ENCODE measurements at regions not wholly inside any gene's neighbourhood (a gene's known extent, or its start where the extent isn't known, plus 50 kb on each side); places are given as distances from the start of the nearest gene placed in this dataset.
"Not testable (repeated sequence)": the region's sequence is repeated elsewhere in the genome, so short reads cannot be mapped to it uniquely, and the experiment has no call there.

GRCh38 chr6:126831461-126831860, 287.0 kb upstream of the RSPO3 start:
- Mint-ChIP-seq H3K36me3 (ENCODE audit: low read depth) (no peaks in the 10 kb centered on the region), H3K4me1 (no peaks in the 10 kb centered on the region), H3K27me3 (no peaks in the 10 kb centered on the region), H3K9me3 (no peaks in the 10 kb centered on the region), H3K27ac (no peak overlapping the region), H3K4me3 (no peak overlapping the region)
- no peak for ATAC-seq (replicated peaks)

GRCh38 chr6:126842769-126843168, 275.7 kb upstream of the RSPO3 start:
- Mint-ChIP-seq H3K4me1 (no peaks in the 10 kb centered on the region), H3K4me3 (no peak overlapping the region)

GRCh38 chr6:126848119-126848518, 270.4 kb upstream of the RSPO3 start:
- ATAC-seq (replicated peaks) = no peak
- Mint-ChIP-seq H3K4me1 (no peaks in the 10 kb centered on the region), H3K36me3 (ENCODE audit: low read depth) (no peaks in the 10 kb centered on the region), H3K27ac (no peak overlapping the region), H3K27me3 (no peaks in the 10 kb centered on the region), H3K9me3 (no peaks in the 10 kb centered on the region), H3K4me3 (no peak overlapping the region)

More at GRCh38 chr6:126842769-126843168, 275.7 kb upstream of the RSPO3 start:
- no peaks in the 10 kb centered on the region for H3K36me3 Mint-ChIP-seq (ENCODE audit: low read depth)
- H3K9me3 Mint-ChIP-seq = no peaks in the 10 kb centered on the region
- H3K27ac Mint-ChIP-seq = no peak overlapping the region
- ATAC-seq (replicated peaks) = no peak
- no peaks in the 10 kb centered on the region for H3K27me3 Mint-ChIP-seq

- Mint-ChIP-seq H3K9me3 (peaks cover 3% of the 10 kb centered on the region), H3K27ac (no peak overlapping the region), H3K36me3 (ENCODE audit: low read depth) (no peaks in the 10 kb centered on the region), H3K4me3 (no peak overlapping the region), H3K4me1 (no peaks in the 10 kb centered on the region), H3K27me3 (no peaks in the 10 kb centered on the region)
- ATAC-seq (replicated peaks) = no peak
These were observed 250.8 kb upstream of the RSPO3 start for GRCh38 chr6:126867641-126868040.

- peaks cover 5% of the 10 kb centered on the region for H3K27me3 Mint-ChIP-seq
These were observed 245.1 kb upstream of the RSPO3 start for GRCh38 chr6:126873351-126873750.

GRCh38 chr6:126873791-126874190, 244.7 kb upstream of the RSPO3 start:
- no peak for ATAC-seq (replicated peaks)
- Mint-ChIP-seq H3K27ac (no peak overlapping the region), H3K4me1 (no peaks in the 10 kb centered on the region), H3K27me3 (peaks cover 5% of the 10 kb centered on the region), H3K9me3 (no peaks in the 10 kb centered on the region), H3K4me3 (no peak overlapping the region), H3K36me3 (ENCODE audit: low read depth) (no peaks in the 10 kb centered on the region)

More at GRCh38 chr6:126873351-126873750, 245.1 kb upstream of the RSPO3 start:
- Mint-ChIP-seq H3K4me1 (no peaks in the 10 kb centered on the region), H3K27ac (no peak overlapping the region), H3K4me3 (no peak overlapping the region), H3K9me3 (no peaks in the 10 kb centered on the region), H3K36me3 (ENCODE audit: low read depth) (no peaks in the 10 kb centered on the region)
- ATAC-seq (replicated peaks) = no peak

GRCh38 chr6:126876446-126876845, 242.0 kb upstream of the RSPO3 start:
- Mint-ChIP-seq H3K27ac (no peak overlapping the region), H3K36me3 (ENCODE audit: low read depth) (no peaks in the 10 kb centered on the region), H3K27me3 (peaks cover 5% of the 10 kb centered on the region), H3K4me1 (no peaks in the 10 kb centered on the region), H3K9me3 (no peaks in the 10 kb centered on the region), H3K4me3 (no peak overlapping the region)
- no peak for ATAC-seq (replicated peaks)

- Mint-ChIP-seq H3K4me3 (no peak overlapping the region), H3K9me3 (no peaks in the 10 kb centered on the region), H3K4me1 (no peaks in the 10 kb centered on the region), H3K27ac (no peak overlapping the region), H3K27me3 (no peaks in the 10 kb centered on the region), H3K36me3 (ENCODE audit: low read depth) (no peaks in the 10 kb centered on the region)
- no peak for ATAC-seq (replicated peaks)
These were observed 237.5 kb upstream of the RSPO3 start for GRCh38 chr6:126880964-126881363.

GRCh38 chr6:126886106-126886505, 232.4 kb upstream of the RSPO3 start:
- peaks cover 3% of the 10 kb centered on the region for H3K27me3 Mint-ChIP-seq
- H3K9me3 Mint-ChIP-seq = no peaks in the 10 kb centered on the region
- H3K36me3 Mint-ChIP-seq (ENCODE audit: low read depth) = no peaks in the 10 kb centered on the region
- H3K4me3 Mint-ChIP-seq = no peak overlapping the region
- ATAC-seq (replicated peaks) = no peak
- no peak overlapping the region for H3K27ac Mint-ChIP-seq
- no peaks in the 10 kb centered on the region for H3K4me1 Mint-ChIP-seq

- no peak for ATAC-seq (replicated peaks)
- no peak overlapping the region for H3K27ac Mint-ChIP-seq
- H3K27me3 Mint-ChIP-seq = peaks cover 3% of the 10 kb centered on the region
- H3K4me1 Mint-ChIP-seq = no peaks in the 10 kb centered on the region
- no peak overlapping the region for H3K4me3 Mint-ChIP-seq
- no peaks in the 10 kb centered on the region for H3K36me3 Mint-ChIP-seq (ENCODE audit: low read depth)
- H3K9me3 Mint-ChIP-seq = no peaks in the 10 kb centered on the region
These were observed 229.4 kb upstream of the RSPO3 start for GRCh38 chr6:126888727-126889725.

- Mint-ChIP-seq H3K27ac (no peak overlapping the region), H3K27me3 (peaks cover 3% of the 10 kb centered on the region), H3K9me3 (no peaks in the 10 kb centered on the region), H3K36me3 (ENCODE audit: low read depth) (no peaks in the 10 kb centered on the region), H3K4me1 (no peaks in the 10 kb centered on the region), H3K4me3 (no peak overlapping the region)
- no peak for ATAC-seq (replicated peaks)
These were observed 228.4 kb upstream of the RSPO3 start for GRCh38 chr6:126890055-126890454.

GRCh38 chr6:126891158-126891557, 227.3 kb upstream of the RSPO3 start:
- no peaks in the 10 kb centered on the region for H3K4me1 Mint-ChIP-seq
- peaks cover 3% of the 10 kb centered on the region for H3K27me3 Mint-ChIP-seq
- H3K9me3 Mint-ChIP-seq = no peaks in the 10 kb centered on the region
- no peak overlapping the region for H3K4me3 Mint-ChIP-seq
- no peaks in the 10 kb centered on the region for H3K36me3 Mint-ChIP-seq (ENCODE audit: low read depth)
- no peak overlapping the region for H3K27ac Mint-ChIP-seq
- ATAC-seq (replicated peaks) = no peak

- H3K36me3 Mint-ChIP-seq (ENCODE audit: low read depth); H3K27me3 Mint-ChIP-seq; H3K9me3 Mint-ChIP-seq; H3K4me1 Mint-ChIP-seq; H3K27ac Mint-ChIP-seq; ATAC-seq (replicated peaks); H3K4me3 Mint-ChIP-seq: not testable (repeated sequence)
These were observed 225.6 kb upstream of the RSPO3 start for GRCh38 chr6:126892869-126893268.

GRCh38 chr6:126897758-126898157, 220.7 kb upstream of the RSPO3 start:
- Mint-ChIP-seq H3K27me3 (no peaks in the 10 kb centered on the region), H3K4me3 (no peak overlapping the region), H3K4me1 (no peaks in the 10 kb centered on the region), H3K36me3 (ENCODE audit: low read depth) (no peaks in the 10 kb centered on the region), H3K9me3 (no peaks in the 10 kb centered on the region), H3K27ac (no peak overlapping the region)
- no peak for ATAC-seq (replicated peaks)

GRCh38 chr6:126904176-126904575, 214.3 kb upstream of the RSPO3 start:
- no peaks in the 10 kb centered on the region for H3K9me3 Mint-ChIP-seq

More at GRCh38 chr6:126904176-126904575, 214.3 kb upstream of the RSPO3 start:
- Mint-ChIP-seq H3K36me3 (ENCODE audit: low read depth) (no peaks in the 10 kb centered on the region), H3K4me1 (no peaks in the 10 kb centered on the region), H3K27me3 (peaks cover 2% of the 10 kb centered on the region), H3K27ac (no peak overlapping the region), H3K4me3 (no peak overlapping the region)
- no peak for ATAC-seq (replicated peaks)
